ENCODE measurements at regions not wholly inside any gene's neighbourhood (a gene's known extent, or its start where the extent isn't known, plus 50 kb on each side); places are given as distances from the start of the nearest gene placed in this dataset.

DNA sequence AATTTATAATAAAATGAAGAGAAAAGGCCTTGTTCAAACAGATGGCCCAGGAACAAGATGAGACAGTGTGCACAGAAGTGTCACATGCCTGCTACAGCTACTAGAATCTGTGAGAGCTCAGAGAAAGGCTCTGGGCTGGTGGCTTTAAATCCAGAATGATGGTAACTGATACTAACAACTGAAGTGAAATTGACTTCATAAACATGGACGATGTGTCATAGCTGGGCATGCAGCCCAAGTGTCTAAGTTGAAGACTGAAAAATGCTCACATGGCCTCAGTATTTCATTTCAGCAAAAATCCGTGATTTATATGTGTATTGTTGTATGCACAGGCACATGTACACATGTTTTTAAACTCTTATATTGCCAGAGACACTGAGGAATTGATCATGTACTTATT lies 208.3 kb upstream of the RUNX1 start:
- DNase-seq (ENCODE audit: low spot score) = no peak

DNA sequence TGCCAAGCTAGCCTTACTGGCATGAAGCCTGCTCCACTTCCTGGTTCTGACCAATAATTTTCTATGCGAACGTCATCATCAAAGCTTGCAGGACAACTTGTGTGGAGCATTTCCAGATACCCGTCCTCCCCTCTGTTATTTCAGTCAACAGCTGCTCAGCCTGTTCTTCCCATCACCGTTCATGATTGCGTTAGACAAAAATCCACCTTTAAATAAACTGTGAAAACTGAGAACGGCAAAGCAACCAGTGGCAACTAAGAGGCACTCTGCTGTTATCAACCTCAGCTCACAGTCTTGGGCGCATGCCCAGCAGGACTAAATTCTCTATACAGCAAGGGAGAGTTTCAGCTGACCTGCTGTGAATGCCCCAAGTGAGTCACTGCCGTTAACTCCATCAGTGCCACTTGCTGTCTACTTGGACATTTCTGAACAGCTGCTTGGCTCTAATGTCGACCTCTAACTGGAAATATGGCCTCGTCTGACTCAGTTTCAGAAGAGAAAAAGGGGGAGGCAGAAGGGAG lies 207.4 kb upstream of the RUNX1 start:
- DNase-seq (ENCODE audit: low spot score) = no peak

DNA sequence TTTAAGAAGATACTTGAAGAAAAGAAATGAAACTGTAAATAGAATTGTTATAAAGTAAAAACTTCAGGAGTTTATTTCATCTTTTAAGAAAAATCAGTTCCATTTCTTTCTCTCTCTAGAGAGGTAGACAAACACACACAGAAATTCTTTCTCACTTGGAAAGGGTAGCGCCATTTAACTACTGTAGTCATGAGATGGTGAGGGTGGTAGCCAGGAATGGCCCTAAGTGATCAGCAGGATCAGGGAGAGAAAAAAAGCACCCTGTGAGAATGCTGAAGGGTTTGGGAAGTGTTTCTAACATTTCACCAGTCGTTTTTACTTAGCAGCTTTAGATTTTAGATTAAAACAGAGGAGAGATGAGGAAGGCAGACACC lies 205.7 kb upstream of the RUNX1 start:
- no peak for DNase-seq (ENCODE audit: low spot score)

DNA sequence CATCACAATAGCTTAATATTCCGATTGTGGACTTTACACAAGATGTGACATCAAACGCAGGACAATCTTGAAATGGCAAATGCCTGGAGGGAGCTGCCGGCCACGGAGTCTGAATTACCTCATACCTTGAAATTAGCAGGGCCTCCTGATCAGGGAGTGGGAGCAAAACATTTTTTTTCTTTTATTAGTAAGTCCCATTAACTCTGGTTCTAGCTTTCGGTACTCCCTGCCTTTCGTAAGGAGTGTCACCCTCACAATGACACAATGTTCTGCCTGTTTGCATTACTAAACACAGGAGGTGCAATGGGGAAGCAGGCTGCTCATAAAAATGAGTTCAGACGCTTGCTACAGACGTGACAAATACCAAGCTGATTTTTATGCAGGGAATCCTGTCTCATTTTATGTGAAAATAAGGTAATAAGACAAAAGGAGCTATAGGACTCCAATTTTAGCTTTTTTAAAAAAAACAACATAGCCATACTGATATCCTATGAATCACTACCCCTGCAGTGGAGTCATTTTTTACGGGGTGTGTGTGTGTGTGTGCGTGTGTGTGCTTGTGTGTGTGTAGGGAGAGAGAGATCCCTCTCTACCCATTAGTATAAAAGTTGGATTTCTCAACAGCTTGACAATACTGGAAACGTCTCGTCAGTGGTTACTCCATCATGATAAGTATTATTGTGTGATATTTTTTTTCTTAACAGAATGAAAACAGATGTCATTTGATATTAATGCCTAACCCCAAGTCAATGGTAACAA lies 205.1 kb upstream of the RUNX1 start:
- no peak for DNase-seq (ENCODE audit: low spot score)

DNA sequence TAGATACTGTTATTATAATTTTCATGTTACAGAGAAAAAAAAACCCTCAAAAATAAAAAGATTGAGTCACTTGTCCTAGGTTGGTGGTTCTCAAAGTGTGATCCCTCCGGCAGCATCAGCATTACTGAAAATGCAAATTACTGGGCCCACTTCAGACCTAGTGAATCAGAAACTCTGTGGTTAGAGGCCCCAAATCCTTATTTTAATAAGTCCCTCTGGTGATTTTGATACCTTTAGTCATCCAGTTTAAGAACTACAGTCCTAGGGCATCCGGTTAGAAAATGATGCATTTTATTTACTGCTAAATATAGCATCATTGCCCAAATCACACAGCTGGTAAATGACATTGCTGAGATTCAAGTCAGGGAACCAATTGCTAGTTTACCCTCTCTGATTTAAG lies 203.7 kb upstream of the RUNX1 start:
- peak; percentile 76 for DNase-seq (ENCODE audit: low spot score)

DNA sequence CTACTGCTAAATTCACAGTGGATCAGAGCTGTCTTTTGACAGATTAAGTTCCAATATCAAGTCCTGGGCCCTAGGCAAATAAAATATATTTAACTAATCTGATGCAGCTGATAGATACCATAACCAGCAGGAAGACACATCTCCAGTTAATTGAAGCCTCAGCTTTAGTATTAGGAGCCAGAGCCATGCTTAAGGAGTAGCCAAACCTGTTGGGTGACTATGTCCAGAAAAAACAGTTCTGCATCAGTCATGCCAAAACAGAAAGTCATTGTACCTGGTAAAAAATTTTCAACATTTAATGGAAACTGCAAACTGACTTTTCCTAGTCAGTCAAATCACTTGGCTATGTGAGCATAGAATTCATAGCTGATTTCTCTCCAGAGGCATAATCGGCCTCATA lies 200.5 kb upstream of the RUNX1 start:
- no peak for DNase-seq (ENCODE audit: low spot score)

DNA sequence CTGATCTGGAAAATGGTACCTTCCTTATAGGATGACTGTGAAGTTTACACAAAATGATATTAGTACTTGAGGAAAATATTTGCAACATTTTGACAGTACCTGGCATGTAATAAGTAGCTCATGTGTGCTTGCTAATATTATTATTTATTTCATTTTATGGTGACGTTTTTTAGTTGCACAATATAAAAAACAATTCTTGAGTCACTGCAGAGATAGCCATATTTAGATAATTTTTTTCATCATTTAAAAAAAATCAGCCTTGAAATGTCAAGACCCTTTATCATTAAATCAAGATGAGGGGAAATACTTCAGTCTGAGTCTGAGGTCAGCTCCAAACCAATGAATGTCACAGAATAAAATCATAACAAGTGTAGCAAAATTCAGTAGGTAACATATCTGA lies 196.8 kb upstream of the RUNX1 start:
- DNase-seq (ENCODE audit: low spot score) = no peak

DNA sequence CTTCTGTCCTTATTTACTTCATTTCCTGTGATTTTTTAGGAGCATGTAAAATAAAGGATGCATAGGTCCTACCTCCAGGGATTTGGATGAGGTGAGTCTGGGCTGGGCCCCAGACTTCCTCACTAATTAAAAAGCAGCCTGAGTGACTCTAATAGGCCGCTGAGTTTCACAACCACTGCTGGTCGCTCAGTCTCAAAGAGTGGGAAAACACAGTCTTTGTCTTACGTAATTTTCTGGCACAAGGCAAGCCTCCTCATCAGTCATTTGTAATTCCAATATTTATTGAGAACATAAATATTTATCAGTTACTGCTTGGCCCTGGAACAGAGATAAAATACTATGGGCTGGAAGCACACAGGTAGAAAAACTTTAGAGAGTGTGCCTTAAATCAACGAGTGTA lies 195.4 kb upstream of the RUNX1 start:
- DNase-seq (ENCODE audit: low spot score) = no peak

DNA sequence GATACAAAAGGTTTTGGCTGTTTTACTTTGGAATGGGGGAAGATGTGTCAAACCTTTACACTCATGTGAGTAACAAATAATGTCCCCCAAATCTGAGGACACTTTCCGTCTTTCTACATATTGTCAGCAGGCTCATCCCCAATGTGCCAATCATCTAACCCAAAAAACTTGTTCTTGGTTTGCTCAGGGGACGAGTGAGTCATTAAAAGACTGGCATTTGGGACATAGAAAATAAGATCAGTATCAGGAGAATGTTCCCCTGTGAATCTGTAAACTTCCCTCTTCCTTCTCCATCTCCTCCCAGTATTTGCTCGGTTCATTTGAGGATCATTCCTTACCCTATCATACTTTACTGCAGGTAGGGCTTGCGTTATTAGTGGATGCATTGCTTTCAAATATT lies 194.1 kb upstream of the RUNX1 start:
- no peak for DNase-seq (ENCODE audit: low spot score)

DNA sequence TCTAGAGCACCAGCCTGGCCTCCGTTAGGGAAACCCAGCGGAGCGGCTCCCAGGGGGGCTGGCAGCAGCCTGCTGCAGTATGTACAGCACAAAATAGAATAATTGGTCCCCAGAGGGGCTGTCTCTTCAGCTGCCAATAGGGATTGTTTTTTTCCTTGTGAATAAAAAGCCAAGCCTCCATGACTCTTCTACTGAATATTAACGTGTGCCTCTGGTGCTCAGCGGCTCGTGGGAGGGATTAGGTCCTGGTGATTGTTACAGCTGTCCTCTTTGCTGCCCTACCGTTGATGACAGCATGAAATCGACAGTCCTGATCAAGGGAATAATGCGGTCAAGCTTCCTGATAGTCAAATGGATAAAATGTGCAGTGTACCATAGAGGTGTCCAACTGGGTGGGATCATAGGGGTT lies 190.7 kb upstream of the RUNX1 start:
- DNase-seq (ENCODE audit: low spot score) = no peak

DNA sequence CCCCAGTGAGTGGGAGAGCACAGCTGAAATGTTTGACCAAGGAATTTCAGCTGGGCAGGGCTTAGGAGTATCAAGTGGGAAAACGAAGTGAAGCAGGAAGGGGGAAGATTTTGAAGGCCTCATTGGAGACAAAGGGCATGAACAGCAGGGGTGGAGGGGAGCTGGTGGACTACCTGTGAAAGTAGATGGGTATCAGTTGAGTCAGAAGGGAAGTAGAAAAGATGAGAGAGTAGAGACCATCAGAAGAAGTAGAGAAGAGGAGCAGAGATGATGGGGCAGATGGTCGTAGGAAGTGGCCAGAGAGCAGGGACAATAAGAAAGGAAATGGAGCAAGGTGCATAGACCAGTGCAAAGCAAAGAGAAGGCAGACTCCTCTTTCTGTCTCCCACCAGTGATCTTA lies 189.0 kb upstream of the RUNX1 start:
- DNase-seq (ENCODE audit: low spot score) = no peak

DNA sequence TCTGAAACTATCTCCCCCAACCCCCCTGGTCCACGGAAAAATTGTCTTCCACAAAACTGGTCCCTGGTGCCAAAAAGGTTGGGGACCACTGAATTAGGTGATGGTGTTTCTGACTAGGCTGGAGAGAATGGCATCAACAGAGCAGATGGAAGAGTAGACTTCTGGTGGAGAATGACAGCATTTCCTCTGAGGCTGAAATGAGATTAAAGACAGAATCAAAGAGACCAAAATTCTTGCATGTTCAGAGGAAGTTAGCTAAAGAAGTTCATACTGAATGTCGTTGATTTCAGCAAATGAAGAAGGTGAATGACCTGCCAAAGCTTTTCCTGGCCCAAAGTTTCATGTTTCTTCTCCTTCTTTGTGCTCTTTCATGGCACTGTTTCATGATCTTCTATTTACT lies 188.2 kb upstream of the RUNX1 start:
- DNase-seq (ENCODE audit: low spot score) = no peak

DNA sequence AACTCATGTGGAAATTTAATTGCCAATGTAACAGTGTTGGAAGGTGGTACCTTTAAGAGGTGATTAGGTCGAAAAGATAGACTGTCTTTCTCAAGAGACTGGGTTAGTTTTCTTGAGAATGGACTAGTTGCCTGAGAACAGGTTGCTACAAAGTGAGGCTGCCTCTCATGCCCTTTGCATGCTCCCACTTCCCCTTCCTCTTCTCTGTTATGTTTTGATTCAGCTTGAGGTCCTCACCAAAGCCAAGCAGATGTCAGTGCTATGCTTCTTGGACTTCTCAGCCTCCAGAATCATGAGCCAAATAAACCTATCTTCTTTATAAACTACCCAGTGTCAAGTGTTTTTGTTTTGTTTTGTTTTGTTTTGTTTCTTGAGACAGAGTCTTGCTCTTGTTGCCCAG lies 187.0 kb upstream of the RUNX1 start:
- peak; percentile 20 for DNase-seq (ENCODE audit: low spot score)

DNA sequence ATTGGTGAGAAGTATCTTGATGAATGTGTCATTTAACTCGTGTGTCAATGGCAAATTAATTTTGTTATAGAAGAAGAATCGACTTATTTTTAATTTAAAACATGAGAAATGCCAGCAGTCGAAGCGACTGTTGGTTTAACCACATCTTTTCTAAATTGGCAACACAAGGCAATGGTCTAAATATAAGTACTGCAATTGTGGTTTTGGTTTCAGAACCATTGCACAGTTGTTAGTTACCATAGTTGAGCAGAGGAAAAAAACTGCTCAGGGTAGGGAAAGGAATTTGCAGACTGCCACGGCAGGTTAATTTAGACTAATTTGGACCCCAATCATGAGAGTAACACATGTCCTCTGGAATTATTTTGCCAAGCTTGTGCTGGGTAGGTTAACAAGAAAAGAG lies 185.6 kb upstream of the RUNX1 start:
- peak; percentile 34 for DNase-seq (ENCODE audit: low spot score)

DNA sequence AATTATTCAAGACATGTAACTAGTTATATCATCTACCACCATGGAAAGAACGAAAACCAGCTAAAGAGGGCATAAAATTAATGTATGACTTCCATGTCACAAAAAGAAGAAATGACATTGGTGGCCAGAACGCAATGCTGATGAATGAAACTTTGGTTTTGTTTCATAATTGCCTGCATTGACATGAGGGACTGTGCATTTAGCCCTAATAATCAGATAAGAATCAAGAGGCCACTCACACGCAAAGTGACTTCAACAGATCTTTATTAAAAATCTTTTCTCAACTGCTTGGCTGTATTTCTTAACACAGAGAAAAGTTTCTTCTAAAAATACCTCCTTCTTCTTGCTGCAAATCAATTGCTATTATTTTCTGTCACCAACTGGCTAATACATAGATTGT lies 184.7 kb upstream of the RUNX1 start:
- no peak for DNase-seq (ENCODE audit: low spot score)

DNA sequence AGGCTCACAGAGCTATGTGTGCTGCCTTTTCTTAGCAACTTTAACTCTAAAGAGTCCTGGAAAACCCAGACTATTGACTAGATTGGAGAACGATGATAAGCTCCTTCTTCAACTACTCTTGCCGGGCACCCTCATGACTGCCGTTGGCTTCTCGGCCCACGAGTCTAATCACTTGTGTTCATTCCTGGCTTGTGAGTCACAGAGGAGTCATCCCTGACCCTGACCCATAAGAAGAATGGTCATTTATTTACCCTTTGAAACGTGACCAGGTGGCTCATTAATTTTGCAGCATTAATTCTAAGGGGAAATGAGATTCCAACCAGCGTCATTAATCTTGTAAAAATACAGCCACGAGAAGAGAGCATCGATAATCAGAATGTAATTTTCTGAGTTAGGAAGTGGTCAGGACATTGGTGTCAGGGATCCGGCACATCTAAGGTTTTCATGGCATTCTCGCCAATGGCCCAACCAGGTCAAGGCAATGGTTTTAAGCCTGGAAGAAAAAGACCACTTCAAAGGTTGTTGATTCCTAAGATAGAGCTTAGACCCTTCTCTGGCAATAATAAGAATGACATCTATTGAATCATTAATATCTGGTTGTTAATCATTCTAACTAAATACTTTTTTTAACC lies 183.6 kb upstream of the RUNX1 start:
- DNase-seq (ENCODE audit: low spot score) = no peak

DNA sequence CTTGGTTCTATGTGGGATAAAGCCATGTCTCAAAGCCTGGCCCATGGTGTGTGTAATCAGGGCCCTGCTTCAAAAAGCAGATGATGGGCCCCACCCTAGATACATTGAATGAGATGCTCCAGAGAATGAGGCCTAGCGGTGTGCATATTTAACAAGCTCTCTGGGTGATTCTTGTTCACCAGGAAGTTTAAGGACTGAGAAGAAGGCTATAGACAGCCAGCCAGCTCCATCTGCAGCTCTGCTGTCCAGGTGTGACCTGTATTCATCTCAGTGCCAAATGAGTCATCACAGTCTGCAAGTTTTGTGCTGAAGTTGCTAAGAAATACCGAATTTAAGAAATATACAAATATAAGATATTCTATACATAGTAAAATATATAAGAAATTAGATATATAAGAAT lies 182.0 kb upstream of the RUNX1 start:
- no peak for DNase-seq (ENCODE audit: low spot score)

DNA sequence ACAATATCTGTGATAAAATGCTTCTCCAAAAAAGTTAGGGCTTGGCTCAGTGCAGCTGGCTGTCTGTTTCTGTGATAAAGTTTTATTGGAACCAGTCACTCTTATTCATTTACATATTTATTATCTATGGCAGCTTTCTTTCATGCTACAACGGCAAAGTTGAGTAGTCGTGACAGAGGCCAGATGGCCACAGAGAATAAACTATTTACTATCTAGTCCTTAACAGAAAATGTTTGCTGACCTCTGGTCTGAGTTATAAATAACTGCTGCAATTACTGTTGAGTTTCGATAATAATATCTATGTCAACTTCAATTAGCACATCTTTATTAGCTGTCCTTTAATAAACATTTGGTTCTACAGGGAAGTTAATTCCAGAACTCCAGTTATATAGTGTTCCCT lies 180.2 kb upstream of the RUNX1 start:
- no peak for DNase-seq (ENCODE audit: low spot score)

DNA sequence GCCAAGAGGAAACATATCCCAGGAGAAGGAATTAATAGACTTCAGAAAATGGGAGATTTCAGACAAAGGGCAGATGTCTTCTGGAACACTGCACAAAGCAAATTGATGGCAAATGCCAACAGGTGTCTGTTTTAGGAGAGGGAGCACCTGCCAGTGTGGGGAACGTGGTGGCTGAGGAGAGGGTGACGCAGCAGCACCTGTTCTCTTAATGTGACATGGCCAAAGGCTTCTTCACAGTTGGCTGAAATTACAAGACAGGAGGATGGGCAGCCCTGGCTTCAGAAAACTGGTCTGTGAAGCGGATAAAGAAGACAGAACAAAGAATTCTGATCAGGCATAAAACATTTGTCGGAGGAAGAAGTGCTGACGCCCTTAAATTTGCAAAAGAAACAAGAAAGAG lies 178.7 kb upstream of the RUNX1 start:
- DNase-seq (ENCODE audit: low spot score) = no peak

DNA sequence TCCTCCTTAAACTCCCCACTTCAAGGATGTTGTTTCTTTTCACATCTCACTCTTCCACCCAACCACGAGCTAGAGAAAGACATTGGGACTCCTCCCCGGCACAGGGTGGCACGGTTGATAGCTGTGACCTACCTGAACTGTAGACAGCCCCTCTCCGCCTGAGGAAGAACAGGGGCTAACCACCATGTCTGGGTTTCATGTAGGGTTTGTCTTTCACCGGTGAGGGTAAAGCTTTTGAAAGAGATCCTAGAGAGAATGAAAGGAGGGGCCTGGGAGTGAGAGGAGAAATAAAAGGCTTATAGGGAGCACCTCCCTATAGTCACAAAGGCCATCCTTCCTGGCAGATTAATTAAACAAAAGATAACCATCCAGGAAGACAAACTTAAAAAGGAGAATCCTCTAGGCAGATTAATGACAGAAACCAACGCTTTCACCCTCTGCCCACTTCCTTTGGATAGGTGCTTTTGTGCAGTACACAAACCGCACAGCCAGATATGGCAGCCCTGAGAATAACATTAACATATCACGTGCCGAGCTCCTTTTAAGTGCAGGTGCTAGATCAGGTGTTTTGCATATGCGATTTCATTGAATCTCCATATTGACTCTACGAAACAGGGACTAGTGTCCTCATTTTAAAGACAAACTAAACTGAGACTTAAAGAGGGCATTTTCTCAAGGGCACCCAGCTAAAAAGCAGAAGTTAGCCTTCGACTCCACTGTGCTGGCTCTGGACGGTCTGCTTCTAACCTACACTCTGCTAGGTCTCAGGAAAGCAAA lies 178.1 kb upstream of the RUNX1 start:
- DNase-seq (ENCODE audit: low spot score) = peak; percentile 61

DNA sequence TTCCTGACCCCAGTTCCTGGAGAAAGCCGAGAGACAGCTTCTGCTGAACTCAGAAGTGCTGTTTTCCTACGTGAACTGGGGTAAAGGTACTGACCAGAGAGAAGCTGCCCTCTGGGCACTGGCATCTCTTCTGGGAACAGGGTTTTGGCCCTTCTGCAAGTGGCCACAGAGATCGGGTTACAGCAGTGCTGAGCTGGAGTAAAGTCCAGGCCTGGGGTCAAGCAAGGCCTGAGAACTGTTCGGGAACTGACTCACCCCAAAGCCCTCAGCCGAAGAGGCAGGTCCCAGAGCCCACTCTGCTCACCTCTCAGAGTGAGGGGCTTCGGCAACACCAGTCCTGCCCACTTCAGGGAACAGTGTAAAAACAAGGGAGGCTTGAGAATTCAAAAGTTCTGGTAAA lies 177.2 kb upstream of the RUNX1 start:
- no peak for DNase-seq (ENCODE audit: low spot score)

DNA sequence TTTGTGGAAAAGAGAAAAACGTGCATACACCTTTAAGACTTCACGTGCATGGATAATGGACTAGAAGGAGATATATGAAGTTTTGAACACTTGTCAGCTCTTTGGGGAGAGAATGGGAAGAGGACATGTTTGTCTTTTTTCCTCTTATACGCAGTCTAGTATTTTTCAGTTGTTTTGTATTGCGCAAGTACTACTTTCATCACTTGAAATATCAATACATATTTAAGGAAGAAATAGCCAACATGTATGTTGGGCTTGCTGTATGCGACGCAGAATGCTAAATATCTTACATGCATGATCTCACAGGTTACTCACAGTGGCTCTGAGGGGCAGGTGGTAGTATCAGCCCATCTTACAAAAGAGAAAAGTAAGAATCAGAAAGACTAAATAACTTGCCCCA lies 176.5 kb upstream of the RUNX1 start:
- DNase-seq (ENCODE audit: low spot score) = no peak

DNA sequence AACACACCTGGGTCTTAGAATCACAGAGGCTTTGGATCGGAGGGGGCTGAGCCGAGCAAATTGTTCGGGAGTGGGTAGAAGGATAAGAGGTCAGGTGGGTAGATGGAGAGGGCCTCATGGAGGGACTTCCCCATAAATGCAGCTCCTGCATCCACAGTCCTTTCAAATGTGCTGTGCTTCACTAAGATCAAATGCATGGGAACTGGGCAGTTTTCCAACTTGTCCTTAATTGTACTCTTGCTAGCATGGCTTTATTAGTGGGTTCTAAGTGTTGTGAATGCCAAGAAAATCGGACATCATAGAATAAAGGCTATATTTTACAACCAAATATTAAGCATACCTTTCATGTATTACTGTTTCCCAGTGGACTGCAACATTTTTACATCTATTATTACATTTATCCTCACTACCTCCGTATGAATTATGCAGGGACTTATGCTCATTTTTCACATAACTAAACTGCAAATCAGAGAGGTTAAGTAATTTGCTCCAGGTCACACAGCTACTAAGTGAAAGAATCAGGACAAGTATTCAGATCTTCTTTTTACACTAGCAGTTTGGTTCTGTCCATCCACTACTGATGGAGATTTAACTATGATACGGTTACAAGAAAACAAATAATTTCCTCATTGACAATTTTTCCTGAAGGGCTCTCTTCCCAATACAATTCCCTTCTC lies 174.5 kb upstream of the RUNX1 start:
- DNase-seq (ENCODE audit: low spot score) = no peak

Data from activated CD4-positive, alpha-beta T cell treated with anti-CD3 and anti-CD28 coated beads, Interleukin-2, Interleukin-4, amounts not matched to agents 100 ng/mL and 50 ng/mL, durations not matched to agents 16 hours and 8 hours (primary cell).